MV-4-11 (cell line): ENCODE measurements at regions not wholly inside any gene's neighbourhood (a gene's known extent, or its start where the extent isn't known, plus 50 kb on each side); places are given as distances from the start of the nearest gene placed in this dataset.

Source experiments
- DNase-seq: peaks from one replicate; lab custom pipeline; 2025; lab: John Stamatoyannopoulos, UW

DNA sequence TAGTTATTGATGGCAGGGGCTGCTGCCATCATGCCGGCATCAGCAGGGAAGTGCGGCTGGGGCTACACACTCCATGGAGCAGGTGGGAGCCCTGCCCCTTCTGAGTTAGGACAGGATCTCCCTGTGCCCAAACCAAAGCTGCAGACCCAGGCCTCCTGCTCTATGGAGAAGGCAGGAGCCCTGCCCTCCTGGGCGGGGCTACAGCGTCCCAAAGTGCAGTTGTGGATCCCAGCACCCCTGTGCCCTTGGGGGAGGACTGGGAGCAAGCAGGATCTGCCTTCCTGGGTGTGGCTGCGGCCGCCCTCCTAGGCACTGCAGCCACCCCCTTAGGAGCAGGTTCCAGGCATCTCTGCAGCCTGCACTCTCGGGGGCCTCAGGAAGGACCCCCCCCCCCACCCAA lies 1392.4 kb upstream of the SLC39A10 start:
- no peak for DNase-seq

DNA sequence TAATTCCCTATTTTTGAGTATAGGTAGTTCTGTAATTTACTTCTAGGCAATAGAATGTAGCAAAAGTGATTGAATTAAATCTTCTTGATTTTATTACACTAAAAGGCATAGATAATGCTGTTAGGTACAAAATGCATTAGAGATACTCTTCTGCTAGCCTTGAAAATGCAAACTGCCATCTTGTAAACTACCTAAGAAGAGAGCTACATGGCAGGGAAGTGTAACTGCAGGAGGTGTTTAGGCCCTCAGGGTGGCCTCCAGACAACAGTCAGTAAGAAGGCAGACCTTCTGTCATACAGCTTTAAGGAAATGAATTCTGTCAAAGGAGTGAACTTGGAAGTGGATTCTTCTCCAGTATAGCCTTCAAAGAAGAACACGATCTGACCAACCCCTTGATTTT lies 1396.8 kb upstream of the SLC39A10 start:
- no peak for DNase-seq

DNA sequence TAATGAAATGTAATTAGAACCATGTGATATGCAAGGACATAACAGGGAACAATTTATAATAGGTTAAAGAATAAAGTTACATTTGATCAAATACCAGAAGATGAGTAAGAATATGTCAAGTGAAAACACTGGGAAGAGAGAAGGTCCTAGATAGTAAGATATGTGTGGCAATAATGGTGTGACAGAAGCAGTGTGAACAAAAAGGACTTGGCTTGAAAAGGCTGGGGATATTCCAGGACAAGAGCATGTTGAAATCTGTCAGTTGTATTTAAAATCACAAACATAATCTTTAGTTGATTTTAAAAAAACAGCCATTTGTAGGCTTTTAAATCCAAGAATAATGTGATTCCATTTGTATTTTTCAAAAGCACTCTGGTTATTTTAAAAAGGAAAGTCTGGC lies 1399.9 kb upstream of the SLC39A10 start:
- DNase-seq: no peak

DNA sequence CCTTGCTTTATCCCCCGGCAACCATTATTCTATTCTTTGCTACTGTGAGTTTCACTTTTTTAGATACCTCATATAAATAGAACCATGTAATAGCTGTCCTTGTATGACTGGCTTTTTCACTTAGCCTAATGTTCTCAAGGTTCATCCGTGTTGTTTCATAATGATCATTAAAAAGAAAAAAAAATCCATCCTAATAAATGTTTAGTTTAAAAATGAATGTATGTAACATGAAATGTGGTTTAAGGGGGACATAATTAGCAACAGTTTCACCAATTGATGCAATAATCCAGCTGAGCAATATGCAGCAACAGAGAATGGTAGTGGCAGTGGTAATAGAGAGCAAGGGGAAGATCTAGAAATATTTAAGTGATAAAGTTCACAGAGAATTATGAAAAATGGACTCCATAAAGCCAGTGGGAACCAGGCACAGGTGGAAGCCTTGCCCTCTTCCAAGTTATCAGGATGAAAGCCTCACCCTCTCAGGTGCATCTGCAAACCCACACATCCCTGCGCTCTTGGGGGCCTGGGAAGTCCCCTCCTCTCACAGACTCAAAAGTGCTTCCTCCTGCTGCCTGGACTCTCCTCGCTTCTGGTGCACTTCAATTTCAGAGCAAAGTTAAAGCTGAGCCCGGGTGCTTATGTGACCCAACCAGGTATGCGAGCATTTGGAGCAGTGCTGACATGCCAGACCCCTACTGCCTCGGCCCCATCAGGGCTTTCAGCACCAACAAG lies 1403.3 kb upstream of the SLC39A10 start:
- no peak for DNase-seq

DNA sequence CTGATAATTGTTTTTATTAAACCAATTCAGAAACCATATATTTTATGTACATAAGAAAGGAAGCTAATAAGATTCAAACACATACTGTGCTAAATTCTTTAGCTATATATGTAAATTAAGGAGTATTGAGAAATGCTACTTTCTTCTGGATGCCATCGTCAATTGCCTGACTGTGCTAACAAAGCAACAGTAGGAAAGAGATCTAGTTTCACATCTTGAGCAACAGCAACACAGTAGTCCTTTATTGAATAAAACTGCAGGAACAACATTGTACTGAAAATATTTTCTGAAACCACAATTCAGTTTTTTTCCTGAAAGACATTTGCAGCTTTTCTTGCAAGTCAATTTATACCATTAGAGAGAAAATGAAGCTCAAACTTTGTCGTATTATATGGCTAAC lies 1404.9 kb upstream of the SLC39A10 start:
- DNase-seq: no peak

DNA sequence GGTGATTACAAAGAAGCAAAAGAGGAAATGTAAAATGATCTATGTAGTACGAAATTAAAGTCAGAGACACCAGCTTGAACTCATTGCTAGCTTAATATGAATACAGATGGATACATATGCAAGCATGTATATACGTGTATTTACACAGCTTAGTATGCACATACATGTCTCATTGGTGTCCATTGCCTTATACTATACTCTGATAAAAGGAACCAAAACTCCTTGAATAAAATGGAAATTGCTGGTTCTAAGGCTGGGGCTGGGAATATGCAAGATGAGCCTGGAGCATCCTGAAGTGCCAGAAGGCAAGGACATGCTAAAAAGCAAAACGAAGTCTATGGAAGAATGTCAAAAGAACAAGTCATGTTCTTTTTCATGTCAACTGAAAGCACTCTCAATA lies 1424.4 kb upstream of the SLC39A10 start:
- DNase-seq: no peak

DNA sequence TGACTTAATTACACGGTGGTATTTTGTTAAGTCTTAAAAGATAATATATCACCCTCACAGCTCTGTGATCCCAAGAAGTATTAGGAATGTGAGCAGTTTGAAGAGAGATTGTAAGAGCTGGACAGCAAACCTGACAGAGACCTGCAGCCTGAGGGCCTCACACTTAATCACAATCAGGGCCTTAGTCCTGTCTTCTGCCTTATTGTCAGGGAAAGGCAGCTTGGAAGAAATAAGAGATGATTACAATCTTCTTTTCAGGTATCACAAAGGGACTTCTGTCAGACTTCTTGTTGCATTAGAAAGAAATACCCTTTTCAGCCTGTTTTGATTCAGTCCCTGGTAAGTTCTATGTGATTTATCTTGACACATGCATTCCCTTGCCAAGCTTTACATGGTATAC lies 1433.8 kb upstream of the SLC39A10 start:
- no peak for DNase-seq

DNA sequence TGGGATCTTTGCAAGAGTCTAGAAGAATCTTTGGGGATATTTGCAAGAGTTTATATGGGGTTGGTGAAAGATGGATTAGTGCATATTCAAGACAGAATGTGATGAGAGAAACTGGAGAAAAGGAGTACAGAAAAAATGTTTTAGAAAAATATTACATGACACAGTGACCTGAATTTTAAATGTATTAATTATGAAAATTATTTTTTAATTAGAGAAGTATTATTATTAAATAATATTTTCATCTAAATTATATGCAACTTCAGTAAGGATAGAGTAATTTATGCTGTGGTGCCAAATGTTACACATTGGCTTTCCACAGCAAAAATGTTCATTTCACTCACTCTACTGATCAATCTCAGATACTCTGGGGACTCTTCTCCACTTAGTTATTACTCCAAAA lies 1442.8 kb upstream of the SLC39A10 start:
- DNase-seq: no peak

DNA sequence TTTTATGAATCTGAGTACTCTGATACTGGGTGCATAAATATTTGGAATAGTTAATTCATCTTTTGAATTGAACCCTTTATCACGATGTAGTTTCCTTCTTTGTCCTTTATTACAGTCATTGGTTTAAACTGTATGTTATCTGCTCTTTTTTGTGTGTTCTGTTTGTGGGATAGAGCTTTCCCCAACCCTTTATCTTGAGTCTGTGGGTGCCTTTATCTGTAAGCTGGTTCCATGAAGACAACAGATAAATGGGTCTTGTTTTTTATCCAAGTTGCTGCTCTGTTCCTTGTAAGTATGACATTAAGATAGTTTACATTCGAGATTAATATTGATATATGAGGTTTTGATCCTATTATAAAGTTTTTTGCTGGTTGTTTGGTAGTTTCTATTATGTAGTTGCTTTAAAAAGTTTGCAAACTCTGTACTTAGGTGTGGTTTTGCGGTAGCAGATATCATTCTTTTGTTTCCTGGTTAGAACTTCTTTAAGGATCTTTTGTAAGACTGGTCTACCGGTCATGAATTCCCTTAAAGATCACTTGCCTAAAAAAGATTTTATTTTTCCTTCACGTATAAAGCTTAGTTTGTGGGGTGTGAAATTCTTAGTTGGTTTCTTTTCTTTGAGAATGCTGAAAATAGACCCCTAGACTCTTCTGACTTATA lies 1451.3 kb upstream of the SLC39A10 start:
- no peak for DNase-seq

DNA sequence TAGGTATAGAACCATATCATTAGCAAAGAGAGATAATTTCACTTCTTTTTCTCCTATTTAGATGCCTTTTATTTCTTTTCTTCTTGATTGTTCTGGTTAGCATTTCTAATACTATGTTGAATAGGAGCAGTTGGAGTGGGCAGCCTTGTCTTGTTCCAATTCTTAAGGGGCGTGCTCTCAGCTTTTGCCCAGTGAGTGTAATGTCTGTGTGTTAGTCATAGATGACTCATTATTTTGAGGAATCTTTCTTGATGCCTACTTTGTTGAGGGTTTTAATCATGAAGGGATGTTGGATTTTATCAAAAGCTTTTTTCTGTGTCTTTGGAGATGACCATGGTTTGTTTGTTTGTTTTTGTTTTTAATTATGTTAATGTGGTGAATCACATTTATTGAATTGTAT lies 1453.1 kb upstream of the SLC39A10 start:
- DNase-seq: no peak

DNA sequence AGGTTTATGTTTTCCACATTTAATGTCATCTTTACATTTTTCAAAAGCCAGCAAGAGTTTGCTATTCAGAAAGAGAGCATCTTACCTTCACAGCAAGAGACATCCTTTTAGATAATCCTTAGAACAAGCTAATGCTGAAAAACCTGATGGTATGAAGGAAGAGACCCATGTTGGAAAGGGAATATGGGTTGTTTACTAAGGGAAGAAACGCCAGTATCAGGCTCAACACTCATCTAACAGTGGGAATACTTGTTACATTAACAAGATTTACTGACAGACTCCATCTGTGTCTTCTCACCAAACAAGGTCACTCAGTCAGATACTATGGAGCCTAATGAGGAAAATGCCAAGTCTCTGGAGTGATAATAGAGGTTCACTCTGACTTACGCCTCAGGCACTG lies 1474.1 kb upstream of the SLC39A10 start:
- DNase-seq: no peak

DNA sequence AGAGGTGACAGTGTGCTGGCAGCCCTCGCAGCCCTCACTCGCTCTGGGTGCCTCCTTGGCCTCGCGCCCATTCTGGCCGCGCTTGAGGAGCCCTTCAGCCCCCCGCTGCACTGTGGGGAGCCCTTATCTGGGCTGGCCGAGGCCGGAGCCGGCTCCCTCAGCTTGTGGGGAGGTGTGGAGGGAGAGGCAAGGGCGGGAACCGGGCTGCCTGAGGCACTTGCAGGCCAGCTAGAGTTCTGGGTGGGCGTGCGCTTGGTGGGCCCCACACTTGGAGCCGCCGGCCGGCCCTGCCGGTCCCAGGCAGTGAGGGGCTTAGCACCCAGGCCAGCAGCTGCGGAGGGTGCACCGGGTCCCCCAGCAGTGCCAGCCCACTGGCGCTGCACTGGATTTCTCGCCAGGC lies 1480.9 kb upstream of the SLC39A10 start:
- DNase-seq: no peak

DNA sequence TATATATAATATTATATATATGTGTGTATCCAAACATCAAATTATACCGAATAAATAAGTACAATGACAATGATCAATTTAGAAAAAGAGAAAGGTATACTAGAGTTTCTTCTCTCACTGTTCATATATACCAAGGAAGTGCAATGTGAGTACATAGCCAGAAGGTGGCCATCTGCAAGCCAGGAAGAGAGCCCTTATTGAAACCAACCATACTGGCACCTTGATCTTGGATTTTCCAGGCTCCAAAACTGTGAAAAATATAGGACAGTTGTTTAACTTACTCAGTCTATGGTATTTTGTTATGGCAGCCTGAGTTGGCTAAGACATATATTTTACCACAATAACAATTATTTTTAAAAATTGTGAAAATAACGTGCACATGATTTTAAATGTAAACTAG lies 1490.2 kb upstream of the SLC39A10 start:
- no peak for DNase-seq

DNA sequence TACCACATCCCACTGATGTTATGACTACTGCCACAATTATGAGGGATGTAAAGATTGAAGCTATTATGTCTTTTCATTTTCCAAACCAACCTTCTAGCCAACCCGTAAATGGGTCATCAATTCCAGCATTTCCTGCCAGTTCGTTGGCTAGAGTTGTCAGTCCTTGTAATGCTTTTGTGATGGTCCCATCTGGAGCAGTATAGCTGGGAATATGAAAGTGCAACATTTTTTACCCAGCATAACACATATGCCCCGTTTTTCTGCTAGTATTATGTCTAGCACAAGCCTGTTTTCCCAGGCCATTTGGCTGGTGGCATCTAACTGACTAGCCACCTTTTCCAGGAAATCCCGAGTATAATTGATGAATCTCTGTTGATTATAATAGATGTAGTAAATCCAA lies 1501.6 kb upstream of the SLC39A10 start:
- no peak for DNase-seq

DNA sequence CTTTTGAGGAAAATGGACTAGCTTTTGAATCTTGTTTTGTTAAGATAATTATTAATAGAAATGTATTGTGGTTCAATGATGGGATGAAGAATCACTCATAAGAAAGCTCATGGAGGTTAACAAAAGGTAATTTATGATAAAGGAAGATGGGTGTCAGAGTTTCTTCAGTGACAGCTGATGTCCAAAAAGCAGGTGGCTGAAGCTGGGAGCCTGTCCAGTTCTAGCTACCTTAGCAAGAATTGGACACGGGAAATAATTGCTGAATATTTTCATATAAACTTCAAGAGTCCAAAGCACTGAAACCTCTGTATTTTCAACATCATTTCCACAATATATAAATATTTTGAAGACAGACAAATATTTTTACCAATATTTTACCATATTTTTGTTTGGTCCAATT lies 1505.8 kb upstream of the SLC39A10 start:
- no peak for DNase-seq

DNA sequence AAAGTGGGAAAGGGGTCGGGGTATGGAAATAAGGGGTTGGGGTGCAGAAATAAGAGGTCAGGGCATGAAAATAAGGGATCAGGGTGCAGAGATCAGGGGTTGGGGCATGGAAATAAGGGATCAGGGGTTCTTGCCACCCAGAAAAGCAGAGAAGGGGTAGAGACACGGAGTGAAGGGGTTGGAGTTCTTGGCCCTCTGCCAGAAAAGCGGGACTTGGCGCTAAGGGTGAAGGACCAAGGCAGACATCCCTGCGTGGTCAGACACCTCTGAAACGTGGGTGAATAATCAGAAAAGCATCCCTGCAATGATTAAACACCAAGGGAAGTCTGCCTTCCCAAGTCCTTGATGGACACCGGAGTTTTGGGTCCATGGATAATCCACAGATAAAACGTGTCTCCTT lies 1521.6 kb upstream of the SLC39A10 start:
- DNase-seq: no peak

DNA sequence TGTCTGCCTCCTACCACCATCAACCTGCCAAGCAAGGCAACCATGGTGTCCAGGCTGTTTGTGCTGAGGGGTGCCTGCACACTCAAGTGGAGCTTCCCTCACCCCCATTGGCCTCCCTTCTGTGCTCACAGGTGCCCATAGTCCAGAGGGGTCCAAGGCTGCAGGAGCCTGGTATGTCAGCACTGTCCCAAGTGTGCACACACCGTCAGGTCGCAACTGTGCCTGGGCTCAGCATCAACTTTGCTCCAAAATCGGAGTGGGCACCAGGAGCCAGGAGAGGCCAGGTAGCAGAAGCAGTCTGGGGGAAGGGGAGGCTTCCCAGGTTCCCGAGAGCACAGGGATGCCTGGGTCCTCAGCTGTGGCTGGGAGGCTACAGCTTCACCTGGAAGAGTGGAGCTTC lies 1528.2 kb upstream of the SLC39A10 start:
- no peak for DNase-seq

DNA sequence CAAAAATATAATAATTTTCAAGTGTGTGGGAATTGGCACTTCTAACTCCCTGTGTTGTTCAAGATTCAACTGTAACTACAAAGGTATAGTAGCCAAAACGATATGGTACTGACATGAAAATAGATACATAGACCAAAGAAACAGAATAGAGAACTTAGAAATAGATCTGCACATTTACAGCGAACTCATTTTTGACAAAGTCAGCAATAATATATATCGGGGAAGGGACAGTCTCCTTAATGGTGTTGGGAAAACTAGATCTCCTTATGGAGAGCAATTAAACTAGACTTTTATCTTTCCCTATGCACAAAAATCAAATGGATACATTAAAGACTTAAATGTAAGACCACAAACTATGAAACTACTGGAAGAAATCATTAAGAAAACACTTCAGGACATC lies 1530.6 kb upstream of the SLC39A10 start:
- DNase-seq: no peak

DNA sequence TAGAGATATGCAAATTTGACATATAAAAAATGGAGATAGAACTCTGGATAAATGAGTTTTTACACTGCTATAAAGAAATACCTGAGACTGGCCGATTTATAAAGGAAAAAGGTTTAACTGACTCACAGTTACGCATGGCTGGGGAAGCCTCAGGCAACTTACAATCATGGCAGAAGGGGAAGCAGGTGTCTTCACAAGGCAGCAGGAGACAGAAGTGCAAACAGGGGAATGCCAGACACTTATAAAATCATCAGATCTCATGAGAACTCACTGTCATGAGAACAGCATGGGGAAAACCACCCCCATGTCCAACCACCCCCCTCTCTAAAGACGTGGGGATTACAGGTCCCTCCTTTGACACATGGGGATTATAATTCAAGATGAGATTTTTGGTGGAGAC lies 1540.2 kb upstream of the SLC39A10 start:
- DNase-seq: no peak

DNA sequence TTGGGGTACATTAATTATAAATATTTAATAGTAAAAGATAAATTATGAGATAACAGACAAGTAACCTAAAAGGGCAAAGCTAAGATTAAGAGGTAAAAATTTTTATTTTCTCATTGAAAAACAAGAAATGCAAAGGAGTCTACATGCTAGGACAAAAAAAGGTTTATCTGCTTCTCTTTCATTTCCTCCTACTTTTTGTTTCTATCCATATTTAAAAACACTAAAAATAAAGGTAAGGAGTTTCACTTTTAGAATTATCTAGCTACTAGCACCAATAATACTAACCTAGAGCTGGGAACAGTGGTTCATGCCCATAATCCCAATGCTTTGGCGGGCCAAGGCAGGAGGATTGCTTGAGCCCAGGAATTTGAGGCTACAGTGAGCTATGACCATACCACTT lies 1551.7 kb upstream of the SLC39A10 start:
- DNase-seq: no peak

DNA sequence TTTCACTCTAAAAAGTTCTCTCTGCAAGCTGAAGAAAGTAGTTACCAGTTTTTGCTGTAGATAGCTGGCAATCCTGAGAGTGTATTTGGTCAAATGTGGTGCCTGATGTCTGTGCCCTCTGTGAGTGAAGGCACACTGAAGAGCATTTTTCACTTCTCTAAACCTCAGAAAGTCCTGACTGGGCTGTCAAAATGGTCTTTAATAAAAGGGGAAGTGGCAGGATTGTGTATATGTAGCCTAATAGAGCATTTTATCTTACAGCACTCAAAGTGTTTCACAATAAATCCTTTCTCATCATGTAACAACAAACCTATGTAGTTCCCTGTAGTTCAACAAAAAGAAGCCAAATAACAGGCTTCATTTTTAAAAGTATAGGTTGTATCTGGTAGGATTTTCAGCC lies 1552.3 kb upstream of the SLC39A10 start:
- DNase-seq: peak; percentile 96

DNA sequence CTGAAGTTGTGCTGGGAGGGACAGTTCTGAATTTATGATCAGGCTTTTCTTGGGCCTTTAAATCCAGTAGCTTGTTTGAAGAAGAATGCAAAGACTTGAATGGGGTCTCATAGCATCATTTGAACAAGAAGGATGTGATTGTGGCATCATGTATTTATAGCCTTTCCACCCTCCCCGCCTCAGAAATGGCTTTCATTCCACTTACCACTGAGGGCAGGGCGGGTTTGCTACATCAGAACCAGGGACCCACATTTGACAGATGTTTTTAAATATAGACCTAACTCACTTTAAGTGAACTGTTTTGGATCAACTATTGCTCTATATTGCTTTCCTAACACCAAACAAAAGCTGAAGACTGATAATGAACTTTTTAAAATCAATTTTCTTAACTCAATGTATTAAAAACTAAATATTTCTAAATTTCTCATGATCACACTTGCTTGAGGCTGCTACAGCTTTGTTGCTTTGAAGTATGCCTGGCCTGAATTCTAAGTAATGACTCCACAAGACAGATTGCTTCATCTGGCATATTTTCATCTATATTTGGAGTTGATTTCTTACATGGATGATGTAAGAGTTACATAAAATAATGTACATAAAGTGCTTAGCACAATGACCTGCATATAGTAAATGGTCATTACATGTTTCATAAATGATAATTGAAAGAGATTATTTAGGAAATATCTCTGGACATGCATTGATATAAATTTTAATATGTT lies 1552.9 kb upstream of the SLC39A10 start:
- DNase-seq: peak; percentile 48

DNA sequence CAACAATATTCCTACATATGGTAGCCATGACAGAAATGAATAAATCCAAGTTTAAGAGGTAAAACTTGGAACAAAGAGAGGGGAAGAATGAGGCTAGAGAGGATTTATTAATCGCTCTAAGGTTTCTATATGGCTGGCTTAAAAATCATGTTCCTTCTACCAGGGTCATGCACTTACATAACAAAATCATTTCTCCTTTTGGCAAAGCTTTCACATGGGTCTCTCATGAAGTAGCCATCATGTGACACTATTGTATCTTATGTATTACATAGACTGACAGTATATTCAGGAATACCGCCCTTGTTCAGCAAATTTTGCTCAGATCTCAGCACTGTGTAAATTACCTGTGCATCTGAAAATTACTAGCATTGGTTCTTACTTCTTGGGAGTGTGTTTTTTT lies 1554.5 kb upstream of the SLC39A10 start:
- peak; percentile 2 for DNase-seq
